ENCODE measurements at regions not wholly inside any gene's neighbourhood (a gene's known extent, or its start where the extent isn't known, plus 50 kb on each side); places are given as distances from the start of the nearest gene placed in this dataset.
"Not testable (repeated sequence)": the region's sequence is repeated elsewhere in the genome, so short reads cannot be mapped to it uniquely, and the experiment has no call there.

DNA sequence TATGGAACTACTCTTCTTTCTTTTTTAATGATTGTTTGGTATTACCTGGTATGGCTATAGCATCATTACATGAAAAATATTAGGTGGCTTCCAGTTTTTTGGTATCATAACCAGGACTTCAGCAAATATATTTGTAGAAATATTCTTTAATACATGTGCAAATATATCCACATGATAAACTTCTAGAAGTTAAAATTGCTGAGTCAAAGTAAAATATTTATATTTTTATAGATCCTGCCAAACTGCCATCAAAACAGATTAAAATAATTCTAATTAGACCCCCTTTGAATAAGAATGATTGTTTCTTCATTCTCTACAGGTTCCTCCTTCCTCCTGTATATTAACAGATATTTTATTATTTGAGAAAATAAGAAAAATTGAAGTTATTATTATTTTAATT is 708.5 kb upstream of the INTU start:
- no peaks in the 10 kb centered on the region for H3K4me1 Mint-ChIP-seq
- peaks cover 11% of the 10 kb centered on the region in 2 donors for H3K9me3 Mint-ChIP-seq
- H3K27me3 Mint-ChIP-seq, result no peaks in the 10 kb centered on the region
- ATAC-seq (replicated peaks) (no peak), DNase-seq (no peak)
- H3K27ac Mint-ChIP-seq, result no peak overlapping the region
- no peak overlapping the region for H3K4me3 Mint-ChIP-seq
- no peaks in the 10 kb centered on the region for H3K36me3 Mint-ChIP-seq

DNA sequence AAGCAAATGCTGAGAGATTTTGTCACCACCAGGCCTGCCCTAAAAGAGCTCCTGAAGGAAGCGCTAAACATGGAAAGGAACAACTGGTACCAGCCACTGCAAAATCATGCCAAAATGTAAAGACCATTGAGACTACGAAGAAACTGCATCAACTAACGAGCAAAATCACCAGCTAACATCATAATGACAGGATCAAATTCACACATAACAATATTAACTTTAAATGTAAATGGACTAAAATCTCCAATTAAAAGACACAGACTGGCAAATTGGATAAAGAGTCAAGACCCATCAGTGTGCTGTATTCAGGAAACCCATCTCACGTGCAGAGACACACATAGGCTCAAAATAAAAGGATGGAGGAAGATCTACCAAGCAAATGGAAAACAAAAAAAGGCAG is 702.7 kb upstream of the INTU start:
- not testable (repeated sequence) for H3K27ac Mint-ChIP-seq; H3K4me1 Mint-ChIP-seq; DNase-seq; H3K9me3 Mint-ChIP-seq; H3K4me3 Mint-ChIP-seq; H3K36me3 Mint-ChIP-seq; H3K27me3 Mint-ChIP-seq; ATAC-seq (replicated peaks)

DNA sequence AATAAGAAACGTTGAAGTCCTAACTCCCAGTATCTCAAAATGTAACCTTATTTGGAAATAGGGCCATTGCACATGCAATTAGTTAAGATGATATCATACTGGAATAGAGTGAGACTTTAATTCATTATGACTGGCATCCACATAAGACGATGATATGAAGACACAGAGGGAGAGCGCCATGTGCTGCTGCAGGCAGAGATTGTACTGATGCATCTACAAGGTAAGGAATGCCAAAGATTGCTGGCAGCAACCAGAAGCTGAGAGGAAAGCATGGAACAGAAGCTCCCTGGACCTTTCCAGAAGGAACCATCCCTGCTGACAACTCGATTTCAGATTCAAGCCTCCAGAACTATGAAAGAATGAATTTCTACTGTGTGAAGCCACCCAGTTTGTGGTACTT is 697.0 kb upstream of the INTU start:
- Mint-ChIP-seq H3K4me3 (no peak overlapping the region), H3K4me1 (no peaks in the 10 kb centered on the region), H3K27ac (no peak overlapping the region), H3K27me3 (no peaks in the 10 kb centered on the region), H3K9me3 (peaks cover 0 to 5% of the 10 kb centered on the region in 2 donors), H3K36me3 (no peaks in the 10 kb centered on the region)
- ATAC-seq (replicated peaks), result no peak
- DNase-seq, result no peak

DNA sequence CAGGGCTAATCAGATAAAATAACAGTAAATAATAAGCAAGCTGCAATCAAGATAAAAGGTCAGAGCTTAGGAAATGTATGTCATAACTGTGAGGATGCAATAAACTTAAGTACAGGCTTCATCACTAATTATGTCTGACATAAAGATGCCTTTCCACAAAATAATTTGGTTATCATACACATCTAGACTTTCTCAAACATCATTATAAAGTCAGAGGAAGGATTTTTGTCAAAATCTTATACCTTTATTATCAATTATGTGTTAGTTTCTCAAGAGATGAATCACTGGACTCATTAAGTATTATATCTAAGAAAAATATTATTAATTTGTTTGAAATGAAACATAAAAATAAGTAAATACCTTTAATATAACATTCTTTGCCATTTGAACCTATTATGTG is 695.4 kb upstream of the INTU start:
- H3K9me3 Mint-ChIP-seq, result peaks cover 0 to 5% of the 10 kb centered on the region in 2 donors

DNA sequence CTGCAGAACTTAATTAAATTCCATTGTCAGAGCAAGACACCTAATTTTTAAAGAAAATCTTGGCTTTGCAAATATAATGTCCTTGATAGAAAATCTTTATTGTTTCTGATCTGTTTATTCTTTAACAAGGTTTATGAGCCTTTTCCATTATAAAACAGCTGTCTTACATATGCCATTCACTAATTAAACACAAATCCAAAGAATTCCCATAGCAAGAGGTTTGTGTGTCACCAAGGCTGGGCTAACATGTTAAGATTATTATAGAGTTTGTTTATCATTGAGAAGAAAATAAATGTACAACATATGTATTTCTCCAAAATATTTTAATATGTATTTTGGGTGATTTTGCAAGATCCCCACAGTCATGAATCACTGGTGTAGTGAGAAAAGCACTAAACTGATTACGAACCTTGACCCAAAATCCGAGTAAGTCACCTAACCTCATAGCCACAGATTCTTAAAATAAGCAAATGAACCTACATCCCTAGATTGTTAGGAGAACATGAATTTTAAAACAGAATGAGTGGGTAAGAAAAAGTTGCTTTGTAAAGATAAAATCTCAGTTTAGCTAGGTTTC is 694.8 kb upstream of the INTU start:
- Mint-ChIP-seq H3K27me3 (no peaks in the 10 kb centered on the region), H3K9me3 (peaks cover 0 to 5% of the 10 kb centered on the region in 2 donors), H3K4me1 (no peaks in the 10 kb centered on the region), H3K4me3 (no peak overlapping the region), H3K27ac (no peak overlapping the region), H3K36me3 (no peaks in the 10 kb centered on the region)
- no peak for ATAC-seq (replicated peaks)
- DNase-seq, result no peak

More for the DNA sequence above, 695.4 kb upstream of the INTU start:
- no peaks in the 10 kb centered on the region for H3K36me3 Mint-ChIP-seq
- no peaks in the 10 kb centered on the region for H3K27me3 Mint-ChIP-seq
- H3K27ac Mint-ChIP-seq, result no peak overlapping the region
- H3K4me3 Mint-ChIP-seq, result no peak overlapping the region
- no peaks in the 10 kb centered on the region for H3K4me1 Mint-ChIP-seq
- DNase-seq (no peak), ATAC-seq (replicated peaks) (no peak)

DNA sequence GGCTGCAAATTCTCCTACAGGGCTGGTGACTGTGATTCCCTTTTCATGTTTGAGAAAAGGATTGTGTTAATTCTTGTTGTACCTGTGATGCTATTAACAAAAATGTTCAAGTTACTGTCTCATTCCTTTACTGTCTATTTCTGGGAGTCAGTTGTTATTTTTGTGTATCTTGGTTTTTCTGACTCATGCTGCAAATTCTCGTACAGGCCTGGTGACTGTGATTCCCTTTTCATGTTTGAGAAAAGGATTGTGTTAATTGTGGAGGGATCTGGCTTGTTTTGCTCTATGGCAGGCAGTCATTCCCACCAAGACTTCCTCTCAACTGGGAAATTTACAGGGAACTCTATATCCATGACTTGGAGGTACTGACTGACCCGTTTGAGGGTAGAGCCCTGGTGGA is 693.4 kb upstream of the INTU start:
- ATAC-seq (replicated peaks) (no peak), DNase-seq (no peak)
- H3K36me3 Mint-ChIP-seq, result no peaks in the 10 kb centered on the region
- H3K9me3 Mint-ChIP-seq, result peaks cover 0 to 5% of the 10 kb centered on the region in 2 donors
- H3K4me1 Mint-ChIP-seq, result no peaks in the 10 kb centered on the region
- H3K27me3 Mint-ChIP-seq, result no peaks in the 10 kb centered on the region
- H3K4me3 Mint-ChIP-seq, result no peak overlapping the region
- no peak overlapping the region for H3K27ac Mint-ChIP-seq

DNA sequence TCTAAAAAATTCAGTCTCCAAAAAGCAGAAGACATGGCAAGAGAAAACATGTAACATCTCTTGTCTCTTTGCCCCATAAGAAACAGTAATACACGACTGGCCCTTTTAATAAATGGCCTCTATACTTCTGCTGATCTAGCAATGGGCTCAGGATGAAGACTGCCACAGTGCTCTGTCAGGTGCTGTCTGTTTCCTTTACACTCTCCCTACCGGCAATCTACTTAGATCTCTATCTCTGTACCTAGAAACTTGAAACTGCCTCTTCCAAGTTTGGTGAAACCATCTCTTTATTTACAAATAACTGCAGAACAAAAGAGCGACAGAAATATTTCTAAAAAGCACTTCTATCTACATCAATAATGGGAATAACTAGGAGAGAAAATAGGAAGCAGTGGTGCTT is 685.2 kb upstream of the INTU start:
- H3K4me3 Mint-ChIP-seq, result no peak overlapping the region
- peaks cover 0 to 5% of the 10 kb centered on the region in 2 donors for H3K9me3 Mint-ChIP-seq
- no peaks in the 10 kb centered on the region for H3K36me3 Mint-ChIP-seq
- H3K4me1 Mint-ChIP-seq, result no peaks in the 10 kb centered on the region
- no peak overlapping the region for H3K27ac Mint-ChIP-seq
- no peak for ATAC-seq (replicated peaks)
- H3K27me3 Mint-ChIP-seq, result no peaks in the 10 kb centered on the region
- no peak for DNase-seq

DNA sequence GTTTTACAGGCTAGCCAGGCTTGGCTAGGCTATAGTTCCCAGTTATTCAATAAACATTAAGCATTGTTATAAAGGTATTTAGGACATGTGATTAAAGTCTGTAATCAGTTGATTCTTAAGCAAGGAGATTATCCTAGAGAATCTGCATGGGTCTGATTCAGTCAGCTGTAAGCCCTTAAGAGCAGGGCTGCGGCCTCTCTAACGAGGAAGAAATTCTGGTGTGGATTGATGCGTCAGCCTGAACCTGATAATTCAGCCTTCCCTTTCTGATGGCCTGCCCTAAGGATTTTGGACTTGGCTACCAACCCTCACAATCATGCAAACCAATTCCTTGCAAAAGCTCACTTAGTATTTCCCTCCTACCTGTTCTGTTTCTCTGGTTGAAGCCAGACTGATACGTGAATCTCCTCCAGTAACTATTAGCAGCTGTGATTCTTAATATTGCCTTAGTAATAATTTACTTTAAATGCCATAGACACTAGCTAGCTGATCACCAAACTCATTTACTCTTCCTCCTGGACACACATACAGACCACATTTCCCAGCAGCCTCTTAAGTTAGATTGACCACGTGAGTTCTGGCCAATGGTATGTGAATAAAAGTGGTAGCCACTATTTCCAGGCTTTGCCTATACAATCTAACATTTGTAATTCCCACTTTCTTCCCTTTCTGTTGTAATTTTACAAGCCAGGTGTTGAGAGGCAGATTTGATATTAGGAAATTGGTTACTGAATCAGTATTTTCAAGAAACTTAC is 678.0 kb upstream of the INTU start:
- Mint-ChIP-seq H3K4me1 (no peaks in the 10 kb centered on the region), H3K27ac (no peak overlapping the region), H3K36me3 (no peaks in the 10 kb centered on the region), H3K27me3 (no peaks in the 10 kb centered on the region), H3K4me3 (no peak overlapping the region), H3K9me3 (peaks cover 0 to 2% of the 10 kb centered on the region in 2 donors)
- DNase-seq, result no peak
- ATAC-seq (replicated peaks), result no peak

DNA sequence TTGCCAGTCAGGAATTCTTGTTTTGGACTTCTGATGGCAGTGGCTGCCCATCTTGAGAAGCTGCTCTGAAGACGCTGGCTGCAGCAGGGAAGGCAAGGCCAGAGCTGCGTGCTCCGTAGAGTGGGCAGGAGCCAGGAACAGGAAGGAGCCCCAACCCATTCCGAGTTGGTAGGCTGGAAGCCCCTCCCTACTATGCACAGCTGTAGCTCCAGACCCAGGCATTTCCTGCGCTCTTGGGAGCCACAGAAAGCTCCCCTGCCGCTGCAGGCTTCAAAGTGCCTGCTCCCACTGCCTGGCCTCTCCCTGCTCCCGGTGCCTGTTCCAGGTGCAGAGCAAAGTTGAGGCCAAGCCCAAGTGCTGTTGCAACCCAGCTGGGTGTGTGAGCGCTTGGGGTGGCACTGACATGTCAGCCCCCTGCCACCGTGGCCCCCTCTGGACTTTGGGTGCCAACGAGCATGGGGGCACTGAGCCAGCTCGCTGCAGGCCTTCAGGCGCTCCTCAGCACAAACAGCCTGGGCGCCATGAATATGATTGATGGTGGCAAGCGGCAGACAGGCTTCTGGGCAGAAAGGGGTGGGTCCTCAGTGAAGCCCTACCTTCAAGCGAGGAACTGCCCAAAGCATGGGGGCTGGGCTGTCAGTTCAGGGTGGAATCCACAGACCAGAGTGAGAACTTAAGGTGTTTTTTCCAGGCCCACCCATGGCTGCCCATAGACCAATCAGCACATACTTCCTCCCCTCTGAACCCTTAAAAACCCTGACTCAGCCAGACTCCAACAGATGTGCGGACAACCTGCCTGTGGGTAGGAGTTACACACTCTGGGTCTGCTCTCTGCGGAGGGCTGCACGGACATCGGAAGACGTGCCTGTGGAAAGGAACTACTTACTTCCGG is 677.2 kb upstream of the INTU start:
- H3K9me3 Mint-ChIP-seq, result peaks cover 0 to 3% of the 10 kb centered on the region in 2 donors

DNA sequence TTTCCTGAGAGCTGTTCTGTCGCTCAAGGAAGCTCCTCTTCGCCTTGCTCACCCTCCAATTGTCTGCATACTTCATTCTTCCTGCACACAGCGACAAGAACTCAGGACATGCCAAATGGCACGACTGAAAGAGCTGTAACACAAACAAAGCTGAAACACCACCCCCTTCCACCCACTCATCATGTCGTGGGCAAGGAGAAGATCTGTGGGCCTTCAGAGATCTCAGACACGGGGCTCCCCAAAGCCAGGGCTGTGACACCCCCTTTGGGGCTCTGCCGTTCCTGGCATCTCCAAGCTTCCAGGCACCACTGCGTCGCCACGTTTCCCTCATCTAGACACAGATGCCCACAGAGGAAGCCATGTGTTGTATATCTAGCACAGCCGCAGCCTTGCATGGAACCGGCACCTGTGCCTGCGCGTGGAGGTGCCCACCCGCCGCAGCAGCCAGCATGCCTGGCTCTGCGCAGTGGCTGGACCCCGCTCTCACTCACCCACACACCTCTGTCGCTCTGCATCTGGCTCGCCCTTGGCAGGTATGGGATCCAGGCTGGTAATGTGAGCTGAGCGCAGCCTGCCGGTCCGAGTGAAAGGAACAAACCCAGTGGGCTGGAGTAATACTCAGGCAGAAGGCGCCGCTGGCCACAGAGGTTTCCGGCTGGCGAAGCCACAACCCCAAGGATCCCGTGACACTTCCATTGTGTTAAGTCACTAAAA is 676.4 kb upstream of the INTU start:
- H3K4me3 Mint-ChIP-seq, result no peak overlapping the region
- no peak overlapping the region for H3K27ac Mint-ChIP-seq
- no peaks in the 10 kb centered on the region for H3K36me3 Mint-ChIP-seq
- peaks cover 0 to 4% of the 10 kb centered on the region in 2 donors for H3K9me3 Mint-ChIP-seq
- no peaks in the 10 kb centered on the region for H3K27me3 Mint-ChIP-seq
- DNase-seq (no peak), ATAC-seq (replicated peaks) (no peak)
- H3K4me1 Mint-ChIP-seq, result no peaks in the 10 kb centered on the region

More for the DNA sequence above, 677.2 kb upstream of the INTU start:
- Mint-ChIP-seq H3K27me3 (no peaks in the 10 kb centered on the region), H3K4me3 (no peak overlapping the region), H3K36me3 (no peaks in the 10 kb centered on the region), H3K27ac (no peak overlapping the region), H3K4me1 (no peaks in the 10 kb centered on the region)
- DNase-seq, result no peak
- ATAC-seq (replicated peaks), result no peak

DNA sequence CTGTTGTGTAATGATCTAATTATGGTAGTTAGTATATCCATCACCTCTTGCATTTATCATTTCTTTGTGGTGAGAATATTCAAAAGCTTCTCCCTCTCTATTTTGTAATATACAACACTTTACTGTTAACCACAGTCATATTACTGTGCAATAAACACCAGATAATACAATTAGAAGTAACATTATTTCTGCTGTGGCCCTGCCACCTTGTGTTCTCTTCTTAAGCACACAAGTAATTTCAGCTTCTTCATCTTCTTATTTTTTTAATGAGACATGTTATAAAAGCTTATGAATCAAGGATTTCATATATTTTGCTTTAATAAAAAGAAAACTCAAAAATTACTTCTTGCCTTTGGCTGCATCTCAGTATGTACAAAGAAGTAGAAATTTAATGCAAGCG is 675.2 kb upstream of the INTU start:
- no peak for ATAC-seq (replicated peaks)
- Mint-ChIP-seq H3K27me3 (no peaks in the 10 kb centered on the region), H3K9me3 (peaks cover 0 to 4% of the 10 kb centered on the region in 2 donors), H3K4me3 (no peak overlapping the region), H3K36me3 (no peaks in the 10 kb centered on the region), H3K27ac (no peak overlapping the region), H3K4me1 (no peaks in the 10 kb centered on the region)
- no peak for DNase-seq

DNA sequence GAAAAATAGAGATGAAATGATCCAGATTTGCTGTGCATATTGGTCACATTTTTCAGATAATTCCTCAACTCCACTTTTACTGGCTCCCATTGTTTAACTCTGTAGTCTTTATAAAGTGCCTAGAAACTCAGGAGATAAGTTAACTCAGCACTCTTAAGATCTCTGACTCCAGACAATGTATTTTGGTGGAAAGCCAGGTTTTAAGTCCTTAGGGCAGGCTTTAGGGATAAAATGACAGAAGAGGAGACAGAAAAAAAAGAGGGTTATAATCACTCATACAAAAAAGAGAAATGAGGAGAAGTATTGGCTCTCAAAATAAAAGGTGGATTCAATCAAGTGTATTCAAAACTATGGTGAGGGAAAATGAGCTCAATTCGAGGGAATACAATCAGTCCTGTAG is 674.8 kb upstream of the INTU start:
- Mint-ChIP-seq H3K4me3 (no peak overlapping the region), H3K36me3 (no peaks in the 10 kb centered on the region), H3K4me1 (no peaks in the 10 kb centered on the region), H3K27me3 (no peaks in the 10 kb centered on the region), H3K27ac (no peak overlapping the region), H3K9me3 (peaks cover 0 to 4% of the 10 kb centered on the region in 2 donors)
- ATAC-seq (replicated peaks), result no peak
- DNase-seq, result no peak

DNA sequence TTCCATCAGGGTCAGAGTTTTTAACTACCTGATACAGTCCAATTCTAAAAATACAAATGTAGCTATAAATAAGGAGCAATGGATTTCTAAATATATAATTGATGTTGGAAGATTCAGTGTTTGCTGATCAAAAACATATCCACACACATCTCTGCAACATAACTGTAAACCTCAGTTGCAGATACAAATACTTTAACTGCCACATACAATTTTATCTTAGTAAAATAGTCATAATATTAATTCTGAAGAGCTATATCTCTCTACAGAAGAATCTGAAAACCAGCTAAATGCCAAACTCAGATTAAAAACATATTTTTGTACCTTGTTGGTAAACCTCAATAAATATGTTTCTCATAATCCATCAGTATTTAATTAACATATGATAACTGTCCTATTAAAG is 674.3 kb upstream of the INTU start:
- no peak overlapping the region for H3K4me3 Mint-ChIP-seq
- no peaks in the 10 kb centered on the region for H3K4me1 Mint-ChIP-seq
- peaks cover 0 to 4% of the 10 kb centered on the region in 2 donors for H3K9me3 Mint-ChIP-seq
- no peak overlapping the region for H3K27ac Mint-ChIP-seq
- H3K27me3 Mint-ChIP-seq, result no peaks in the 10 kb centered on the region
- H3K36me3 Mint-ChIP-seq, result no peaks in the 10 kb centered on the region
- DNase-seq (no peak), ATAC-seq (replicated peaks) (no peak)

DNA sequence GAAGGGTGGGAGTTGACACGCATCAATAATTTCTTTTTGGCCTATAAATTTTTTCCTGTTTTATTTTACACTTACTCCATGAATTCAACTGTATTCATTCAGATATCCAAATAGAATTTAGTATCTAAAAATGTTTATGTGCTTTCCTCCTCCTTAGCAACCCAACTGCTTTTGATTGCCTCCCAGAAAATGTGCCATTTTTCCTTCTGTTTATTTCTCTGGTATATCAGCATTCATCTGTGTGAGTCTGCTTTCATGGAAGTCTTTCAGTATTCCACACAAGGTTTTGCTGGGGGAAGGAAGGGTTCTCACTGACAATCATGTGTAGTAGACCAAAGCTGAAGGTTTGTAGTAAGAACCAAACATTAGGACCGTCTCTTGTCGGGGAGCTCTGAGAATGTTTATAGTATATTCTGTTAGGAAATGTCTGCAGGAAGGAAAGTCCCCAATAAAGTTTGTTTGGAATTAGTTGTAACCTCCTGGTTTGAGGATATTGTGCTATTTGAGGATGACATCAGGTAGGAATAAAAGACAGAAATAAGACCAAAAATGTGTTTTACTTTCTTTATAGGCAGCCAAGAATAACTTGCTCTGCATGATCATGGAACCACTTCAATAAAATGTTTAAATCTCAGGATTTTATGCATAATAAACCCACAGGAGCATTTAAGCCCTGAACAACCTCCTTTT is 673.6 kb upstream of the INTU start:
- no peak overlapping the region for H3K4me3 Mint-ChIP-seq
- no peaks in the 10 kb centered on the region for H3K36me3 Mint-ChIP-seq
- H3K27me3 Mint-ChIP-seq, result no peaks in the 10 kb centered on the region
- ATAC-seq (replicated peaks) (no peak), DNase-seq (no peak)
- H3K27ac Mint-ChIP-seq, result no peak overlapping the region
- H3K9me3 Mint-ChIP-seq, result peaks cover 3 to 4% of the 10 kb centered on the region in 2 donors
- H3K4me1 Mint-ChIP-seq, result no peaks in the 10 kb centered on the region
